Thymus (tissue), 11 donors: ENCODE measurements at regions not wholly inside any gene's neighbourhood (a gene's known extent, or its start where the extent isn't known, plus 50 kb on each side); places are given as distances from the start of the nearest gene placed in this dataset.
A peak's percentile ranks its signal among the peaks of the same experiment; 100 is the strongest.

Source experiments
- DNase-seq, 9 donors: peaks; one replicate each; pipeline ENCODE4 v3.0.0-alpha.2; 2013; ENCODE audit warnings: low spot score in 9 of 9, low read depth in 6 of 9, missing footprints in 1 of 9
- H3K27ac ChIP-seq, 2 donors: one replicate each; pipeline ENCODE4 v1.5.1; 2013; ENCODE audit warnings: control low read depth in 1 of 2, low read depth in 1 of 2, low read length in 1 of 2, mild to moderate bottlenecking in 1 of 2, moderate library complexity in 1 of 2
- H3K27me3 ChIP-seq, 2 donors: one replicate each; pipeline ENCODE4 v1.5.1; 2013; ENCODE audit warnings: low read length in 1 of 2; ENCODE audit not compliant: control insufficient read depth in 2 of 2, insufficient read depth in 1 of 2
- H3K36me3 ChIP-seq, 2 donors: one replicate each; pipeline ENCODE4 v1.5.1; 2013; ENCODE audit warnings: low read length in 1 of 2, mild to moderate bottlenecking in 1 of 2, moderate library complexity in 1 of 2; ENCODE audit not compliant: control insufficient read depth in 2 of 2, insufficient read depth in 2 of 2
- H3K4me1 ChIP-seq, 2 donors: one replicate each; pipeline ENCODE4 v1.5.1; 2013; ENCODE audit warnings: low read length in 2 of 2; ENCODE audit not compliant: control insufficient read depth in 2 of 2, insufficient read depth in 2 of 2
- H3K4me3 ChIP-seq, 2 donors: one replicate each; pipeline ENCODE4 v1.5.1; 2013; ENCODE audit warnings: low read length in 2 of 2, control low read depth in 1 of 2, mild to moderate bottlenecking in 1 of 2
- H3K9me3 ChIP-seq, 2 donors: one replicate each; pipeline ENCODE4 v1.5.1; 2013; ENCODE audit warnings: low read length in 1 of 2, mild to moderate bottlenecking in 1 of 2; ENCODE audit not compliant: control insufficient read depth in 2 of 2, insufficient read depth in 1 of 2
- WGBS: extraction: QIAGEN DNeasy Blood & Tissue Kit; methylation state at CpG from one replicate; pipeline ENCODE4 v1.1.7; 2013; 5-methylcytosine and 5-hydroxymethylcytosine counted together
- donor health status: healthy.

DNA sequence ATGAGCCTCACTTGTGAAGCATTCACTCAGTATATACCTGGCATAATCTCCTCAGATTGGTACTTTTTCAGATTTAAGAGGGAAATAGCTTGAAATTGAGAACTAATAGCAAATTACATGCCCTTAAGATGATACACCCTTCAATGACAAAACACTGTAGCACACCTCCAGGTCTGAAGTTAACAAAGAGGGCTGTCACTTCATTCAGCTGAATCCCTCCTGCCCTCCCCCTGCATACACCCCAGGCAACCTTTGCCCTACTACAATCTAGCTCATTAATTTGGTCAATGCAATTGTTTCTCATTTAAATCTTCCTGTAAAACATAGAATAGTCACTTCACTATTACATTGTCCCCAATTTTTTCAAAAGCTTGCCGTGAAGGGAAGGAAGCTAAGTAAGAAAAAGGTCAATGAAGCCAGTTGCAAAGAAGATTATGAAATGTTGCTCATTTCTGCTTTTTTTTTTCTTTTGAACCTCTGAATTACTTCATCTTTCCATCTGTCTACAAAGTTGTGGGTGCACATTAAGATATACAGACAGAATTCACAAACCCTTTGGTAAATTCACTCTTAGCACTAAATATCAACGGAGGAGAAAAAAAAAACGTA, 294.8 kb upstream of the PTGER4 start:
- H3K27ac ChIP-seq, result peak overlapping the region in 1 of 2 donors; percentile 70
- no peaks in the 10 kb centered on the region for H3K9me3 ChIP-seq
- H3K4me3 ChIP-seq, result no peak overlapping the region
- WGBS, result 55% methylated on average over 3 of the region's 3 CpGs
- H3K36me3 ChIP-seq, result no peaks in the 10 kb centered on the region
- DNase-seq, result peak in 1 of 9 donors; percentile 44
- H3K4me1 ChIP-seq, result peaks cover 13 to 27% of the 10 kb centered on the region in 2 donors
- no peaks in the 10 kb centered on the region for H3K27me3 ChIP-seq

DNA sequence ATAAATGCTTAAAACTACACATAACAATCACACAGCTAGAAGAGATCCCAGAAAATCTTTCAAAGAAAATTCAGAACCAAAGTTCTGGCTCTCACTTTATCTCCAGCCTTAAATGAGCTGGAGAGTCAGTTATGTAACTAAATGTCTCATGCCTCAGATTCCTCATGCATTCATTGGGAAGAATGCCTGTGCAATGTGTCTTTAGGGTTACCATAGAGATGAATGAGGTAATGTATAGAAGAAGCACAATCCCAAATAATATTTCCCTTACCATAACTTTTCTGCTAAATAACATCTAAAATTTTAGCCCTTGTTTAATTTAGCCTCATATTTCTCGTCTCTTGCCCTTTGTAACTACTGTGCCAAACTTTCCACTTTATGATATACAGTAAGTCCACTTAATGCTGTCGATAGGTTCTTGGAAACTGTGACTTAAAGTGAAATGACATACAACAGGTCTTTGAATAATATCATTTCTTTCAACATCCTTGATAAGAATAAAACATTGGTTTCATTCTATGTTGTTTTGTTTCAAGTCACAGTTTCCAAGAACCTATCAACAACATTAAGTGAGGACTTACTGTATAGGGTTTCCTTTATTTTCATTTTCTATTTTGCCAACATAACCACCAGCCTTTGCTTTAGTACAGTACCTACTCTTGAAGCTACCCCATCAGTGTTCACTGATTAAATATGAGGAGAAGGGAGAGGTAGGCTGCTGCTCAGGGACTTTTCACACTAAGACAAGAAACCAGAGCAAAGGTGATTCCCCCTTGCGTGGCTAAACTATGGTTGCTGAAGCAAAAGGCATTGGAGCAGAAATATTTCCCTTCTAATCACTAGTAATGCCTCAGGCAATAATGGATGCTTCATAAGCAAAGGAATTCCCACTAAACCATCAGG, 295.7 kb upstream of the PTGER4 start:
- H3K27me3 ChIP-seq, result no peaks in the 10 kb centered on the region
- H3K27ac ChIP-seq, result no peak overlapping the region
- H3K4me3 ChIP-seq, result no peak overlapping the region
- DNase-seq, result no peak
- H3K4me1 ChIP-seq, result peaks cover 13 to 22% of the 10 kb centered on the region in 2 donors
- WGBS, result 94% methylated on average over 3 of the region's 3 CpGs
- no peaks in the 10 kb centered on the region for H3K9me3 ChIP-seq
- no peaks in the 10 kb centered on the region for H3K36me3 ChIP-seq

DNA sequence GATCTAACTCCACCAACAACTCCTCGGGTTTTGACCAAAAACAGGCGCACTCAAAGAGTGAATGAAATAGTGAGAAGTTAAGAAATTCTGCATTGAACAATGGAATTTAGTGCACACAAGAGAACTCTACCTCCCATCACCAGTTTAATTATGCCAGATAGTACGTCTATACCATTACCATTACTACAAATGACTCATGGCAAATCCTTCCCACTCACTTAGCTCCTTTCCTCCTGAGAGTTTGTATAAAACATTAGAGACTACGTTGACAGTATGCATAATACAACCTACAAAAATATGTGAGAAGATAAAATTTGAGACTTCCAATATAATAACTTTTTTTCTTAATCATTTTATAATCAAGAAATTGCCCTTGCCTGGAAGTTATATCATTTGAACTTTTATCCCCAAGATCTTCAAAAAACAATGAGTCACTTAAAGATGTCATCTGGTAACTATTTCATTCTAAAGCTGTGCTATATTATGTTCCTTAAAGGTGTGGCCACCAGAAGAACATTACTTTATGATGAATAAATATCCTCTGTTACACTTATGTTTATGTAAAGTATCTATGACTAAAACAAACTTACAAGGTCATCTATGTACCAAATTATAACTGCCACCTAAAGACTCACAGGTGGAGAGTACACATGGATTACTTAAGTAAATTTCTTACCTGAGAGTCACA, 297.9 kb upstream of the PTGER4 start:
- H3K27ac ChIP-seq, result no peak overlapping the region
- no peak for DNase-seq
- H3K4me3 ChIP-seq, result no peak overlapping the region
- H3K36me3 ChIP-seq, result no peaks in the 10 kb centered on the region
- 97% methylated on average over 4 of the region's 4 CpGs for WGBS
- no peaks in the 10 kb centered on the region for H3K27me3 ChIP-seq
- H3K9me3 ChIP-seq, result no peaks in the 10 kb centered on the region
- H3K4me1 ChIP-seq, result peaks cover 8 to 21% of the 10 kb centered on the region in 2 donors

DNA sequence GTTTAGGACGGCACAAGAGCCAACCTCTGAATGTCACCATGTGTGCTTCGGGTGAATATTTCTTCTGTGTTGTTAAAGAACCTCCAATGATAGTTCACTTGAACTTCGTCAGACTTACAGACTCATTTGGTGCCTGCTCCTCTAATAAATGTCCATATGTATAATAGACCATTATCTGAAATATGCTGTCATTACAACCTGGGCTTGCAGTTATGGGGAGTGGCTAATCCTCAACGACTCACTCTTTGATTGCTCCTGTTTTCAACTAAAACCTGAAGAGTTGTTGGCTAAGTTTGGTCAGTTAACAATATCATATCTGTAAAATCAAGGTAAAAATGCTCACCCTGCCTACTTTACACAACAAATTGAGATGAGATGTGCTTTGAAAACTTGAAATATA, 298.7 kb upstream of the PTGER4 start:
- peaks cover 5 to 17% of the 10 kb centered on the region in 2 donors for H3K4me1 ChIP-seq
- no peaks in the 10 kb centered on the region for H3K27me3 ChIP-seq
- WGBS, result 96% methylated on average over 4 of the region's 4 CpGs
- H3K27ac ChIP-seq, result no peak overlapping the region
- H3K9me3 ChIP-seq, result no peaks in the 10 kb centered on the region
- DNase-seq, result no peak
- H3K4me3 ChIP-seq, result no peak overlapping the region
- no peaks in the 10 kb centered on the region for H3K36me3 ChIP-seq

DNA sequence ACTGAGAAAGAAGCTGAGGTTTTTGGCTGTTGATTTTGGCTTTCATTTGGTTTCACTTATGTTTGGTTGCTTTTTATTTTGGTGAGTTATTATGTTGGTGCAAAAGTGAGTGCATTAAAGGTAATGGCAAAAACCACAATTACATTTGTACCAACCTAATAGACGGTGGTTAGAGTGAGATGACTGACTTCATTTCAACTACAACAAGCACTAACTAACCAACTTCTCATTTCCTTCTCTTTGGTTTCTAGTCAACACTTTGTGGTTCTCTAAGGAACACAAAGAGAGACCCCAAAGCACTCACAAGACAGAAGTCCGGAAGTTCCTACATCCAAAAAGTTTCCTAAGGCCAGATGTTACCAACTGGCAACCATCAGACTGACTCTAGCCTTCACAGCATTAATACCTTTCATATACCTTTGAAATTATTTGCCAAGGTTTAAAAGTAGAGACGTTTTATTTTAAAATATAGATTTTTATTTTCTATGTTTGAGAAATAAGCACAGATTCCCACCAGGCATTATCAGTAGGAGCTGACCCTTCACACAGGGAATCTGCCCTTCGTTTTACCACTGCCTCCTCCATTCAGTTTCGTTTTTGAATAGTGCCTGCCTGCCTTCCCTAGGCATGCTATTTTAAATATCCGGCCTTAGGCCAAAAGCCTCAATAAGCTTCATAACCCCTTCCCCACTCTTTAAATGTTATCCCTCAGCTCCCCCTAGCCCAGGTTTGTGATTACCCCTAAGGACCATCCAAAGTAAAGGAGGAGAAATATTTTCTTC, 301.1 kb upstream of the PTGER4 start:
- Histone ChIP-seq H3K27me3 (no peaks in the 10 kb centered on the region), H3K9me3 (no peaks in the 10 kb centered on the region), H3K4me3 (no peak overlapping the region), H3K4me1 (peaks cover 0 to 9% of the 10 kb centered on the region in 2 donors), H3K36me3 (no peaks in the 10 kb centered on the region), H3K27ac (peak overlapping the region in 1 of 2 donors; percentile 53)
- peak in 2 of 9 donors; percentile 33 to 59 for DNase-seq
- WGBS, result 25% methylated on average over 6 of the region's 6 CpGs

DNA sequence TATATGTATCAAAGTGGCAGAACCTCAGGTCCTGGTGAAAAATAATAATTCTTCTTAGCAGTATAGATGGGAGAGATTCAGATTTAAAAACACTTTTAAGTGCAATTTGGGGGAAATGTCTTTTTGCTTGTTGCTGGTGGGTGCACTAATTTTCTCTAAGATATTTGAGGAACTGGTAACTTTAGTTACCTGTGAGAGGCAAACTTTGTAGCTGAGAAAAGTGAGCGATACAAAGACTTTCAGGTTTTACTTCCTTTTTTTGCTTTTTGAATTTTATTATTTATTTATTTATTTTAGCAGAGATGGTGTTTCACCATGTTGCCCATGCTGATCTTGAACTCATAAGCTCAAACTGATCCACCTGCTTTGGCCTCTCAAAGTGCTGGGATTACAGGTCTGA, 303.1 kb upstream of the PTGER4 start:
- H3K27ac ChIP-seq, result no peak overlapping the region
- H3K4me3 ChIP-seq, result no peak overlapping the region
- H3K9me3 ChIP-seq, result no peaks in the 10 kb centered on the region
- H3K4me1 ChIP-seq, result peaks cover 0 to 9% of the 10 kb centered on the region in 2 donors
- no peaks in the 10 kb centered on the region for H3K36me3 ChIP-seq
- no peak for DNase-seq
- no peaks in the 10 kb centered on the region for H3K27me3 ChIP-seq
- 88% methylated on average over 1 of the region's 1 CpG for WGBS

DNA sequence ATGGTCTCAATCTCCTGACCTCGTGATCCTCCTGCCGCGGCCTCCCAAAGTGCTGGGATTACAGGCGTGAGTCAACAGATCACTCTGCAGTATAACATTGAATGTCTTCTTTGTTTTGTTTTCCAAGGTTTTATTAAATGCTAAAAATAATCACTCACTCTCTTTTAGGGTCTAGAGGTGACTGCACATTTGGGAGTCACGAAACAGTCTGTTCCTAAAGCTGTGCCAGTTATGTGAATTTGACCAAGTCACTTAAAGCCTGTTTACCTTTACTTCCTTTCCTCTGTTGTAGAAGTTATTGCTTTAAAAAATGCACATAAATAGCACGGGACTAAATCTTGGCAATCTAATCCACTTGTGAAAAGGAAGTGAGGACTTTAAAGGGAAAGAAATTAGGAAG, 304.9 kb upstream of the PTGER4 start:
- Histone ChIP-seq H3K9me3 (no peaks in the 10 kb centered on the region), H3K27me3 (no peaks in the 10 kb centered on the region), H3K36me3 (no peaks in the 10 kb centered on the region), H3K4me1 (peaks cover 0 to 9% of the 10 kb centered on the region in 2 donors), H3K27ac (no peak overlapping the region), H3K4me3 (no peak overlapping the region)
- WGBS, result 90% methylated on average over 6 of the region's 6 CpGs
- DNase-seq, result no peak

DNA sequence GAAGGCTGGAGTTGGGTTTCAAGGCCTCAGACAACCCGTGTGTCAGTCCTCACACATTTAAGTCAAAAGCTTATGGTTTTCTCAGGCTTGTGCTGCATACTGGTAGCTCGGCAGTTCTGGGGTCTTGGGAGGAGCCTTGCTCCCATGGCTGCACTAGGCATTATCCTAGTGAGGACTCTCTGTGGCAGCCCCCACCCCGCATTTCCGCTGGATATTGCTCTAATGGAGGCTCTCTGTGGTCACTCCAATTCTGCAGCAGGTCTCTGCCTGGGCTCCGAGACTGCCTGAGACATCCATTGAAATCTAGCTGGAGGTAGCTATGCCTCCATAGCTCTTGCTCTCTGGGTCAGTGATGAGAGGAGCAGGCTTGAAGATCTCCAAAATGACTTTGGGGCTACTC, 311.5 kb upstream of the PTGER4 start:
- Histone ChIP-seq H3K27ac (no peak overlapping the region), H3K9me3 (no peaks in the 10 kb centered on the region), H3K4me1 (peaks cover 0 to 3% of the 10 kb centered on the region in 2 donors), H3K4me3 (no peak overlapping the region), H3K36me3 (no peaks in the 10 kb centered on the region), H3K27me3 (no peaks in the 10 kb centered on the region)
- over 99% methylated on average over 5 of the region's 5 CpGs for WGBS
- DNase-seq, result no peak
